HFFc6 (cell line): ENCODE measurements at regions not wholly inside any gene's neighbourhood (a gene's known extent, or its start where the extent isn't known, plus 50 kb on each side); places are given as distances from the start of the nearest gene placed in this dataset.

Source experiments
- DNase-seq: peaks from one replicate; pipeline ENCODE4 v3.0.0-alpha.2; 2018
- H3K27ac Mint-ChIP-seq: 2 replicates; pipeline ENCODE4 v1.8.0; 2020; ENCODE audit warnings: mild to moderate bottlenecking, mixed read lengths
- H3K27me3 Mint-ChIP-seq: 2 replicates; pipeline ENCODE4 v1.8.0; 2021; ENCODE audit warnings: mild to moderate bottlenecking, moderate library complexity, mixed read lengths; ENCODE audit not compliant: insufficient read depth
- H3K36me3 Mint-ChIP-seq: 2 replicates; pipeline ENCODE4 v1.8.0; 2021; ENCODE audit warnings: low read depth, mixed read lengths
- H3K4me1 Mint-ChIP-seq: 2 replicates; pipeline ENCODE4 v1.8.0; 2020; ENCODE audit warnings: low read depth, mixed read lengths
- H3K4me3 Mint-ChIP-seq: 2 replicates; pipeline ENCODE4 v1.8.0; 2020; ENCODE audit warnings: mild to moderate bottlenecking, moderate library complexity, mixed read lengths
- H3K9me3 Mint-ChIP-seq: 2 replicates; pipeline ENCODE4 v1.8.0; 2020; ENCODE audit warnings: mild to moderate bottlenecking, mixed read lengths
- TF ChIP-seq, protein P1 (sequence below): fragments of 200-600 bp; sonication (generic); IDR thresholded peaks from 2 replicates; pipeline ENCODE4 v1.5.0; 2021; ENCODE audit warnings: antibody characterized with exemption, mild to moderate bottlenecking

- Mint-ChIP-seq H3K27me3 (no peaks in the 10 kb centered on the region), H3K4me3 (no peak overlapping the region), H3K27ac (no peak overlapping the region), H3K9me3 (peaks cover 14% of the 10 kb centered on the region), H3K4me1 (no peaks in the 10 kb centered on the region), H3K36me3 (no peaks in the 10 kb centered on the region)
- DNase-seq, result no peak
- TF ChIP-seq, protein P1, sequence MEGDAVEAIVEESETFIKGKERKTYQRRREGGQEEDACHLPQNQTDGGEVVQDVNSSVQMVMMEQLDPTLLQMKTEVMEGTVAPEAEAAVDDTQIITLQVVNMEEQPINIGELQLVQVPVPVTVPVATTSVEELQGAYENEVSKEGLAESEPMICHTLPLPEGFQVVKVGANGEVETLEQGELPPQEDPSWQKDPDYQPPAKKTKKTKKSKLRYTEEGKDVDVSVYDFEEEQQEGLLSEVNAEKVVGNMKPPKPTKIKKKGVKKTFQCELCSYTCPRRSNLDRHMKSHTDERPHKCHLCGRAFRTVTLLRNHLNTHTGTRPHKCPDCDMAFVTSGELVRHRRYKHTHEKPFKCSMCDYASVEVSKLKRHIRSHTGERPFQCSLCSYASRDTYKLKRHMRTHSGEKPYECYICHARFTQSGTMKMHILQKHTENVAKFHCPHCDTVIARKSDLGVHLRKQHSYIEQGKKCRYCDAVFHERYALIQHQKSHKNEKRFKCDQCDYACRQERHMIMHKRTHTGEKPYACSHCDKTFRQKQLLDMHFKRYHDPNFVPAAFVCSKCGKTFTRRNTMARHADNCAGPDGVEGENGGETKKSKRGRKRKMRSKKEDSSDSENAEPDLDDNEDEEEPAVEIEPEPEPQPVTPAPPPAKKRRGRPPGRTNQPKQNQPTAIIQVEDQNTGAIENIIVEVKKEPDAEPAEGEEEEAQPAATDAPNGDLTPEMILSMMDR, result no peak
These were observed 1601.7 kb upstream of the TENM3 start for GRCh38 chr4:180641495-180641894.

DNA sequence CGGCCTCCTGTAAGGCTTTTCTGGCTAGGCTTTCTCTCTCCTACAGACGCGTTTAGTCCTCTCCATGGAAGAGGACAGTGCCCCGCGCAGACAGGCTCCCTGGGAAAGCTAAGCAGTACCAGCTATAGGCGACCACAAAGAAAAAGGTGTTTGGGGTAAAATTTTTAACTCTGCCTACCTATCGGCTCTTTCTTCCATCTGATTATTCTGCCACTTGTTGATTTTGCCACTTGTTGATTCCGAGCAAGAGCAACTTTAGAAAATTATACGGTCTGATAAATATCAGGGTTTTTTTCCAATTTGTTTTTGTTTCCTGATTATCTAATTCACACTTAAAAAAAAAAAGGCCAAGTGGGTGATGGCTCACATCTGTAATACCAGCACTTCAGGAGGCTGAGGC is 1600.5 kb upstream of the TENM3 start:
- no peak overlapping the region for H3K4me3 Mint-ChIP-seq
- peaks cover 14% of the 10 kb centered on the region for H3K9me3 Mint-ChIP-seq
- H3K36me3 Mint-ChIP-seq, result no peaks in the 10 kb centered on the region
- H3K27ac Mint-ChIP-seq, result no peak overlapping the region
- H3K4me1 Mint-ChIP-seq, result no peaks in the 10 kb centered on the region
- TF ChIP-seq, protein P1, result no peak
- DNase-seq, result no peak
- H3K27me3 Mint-ChIP-seq, result no peaks in the 10 kb centered on the region

DNA sequence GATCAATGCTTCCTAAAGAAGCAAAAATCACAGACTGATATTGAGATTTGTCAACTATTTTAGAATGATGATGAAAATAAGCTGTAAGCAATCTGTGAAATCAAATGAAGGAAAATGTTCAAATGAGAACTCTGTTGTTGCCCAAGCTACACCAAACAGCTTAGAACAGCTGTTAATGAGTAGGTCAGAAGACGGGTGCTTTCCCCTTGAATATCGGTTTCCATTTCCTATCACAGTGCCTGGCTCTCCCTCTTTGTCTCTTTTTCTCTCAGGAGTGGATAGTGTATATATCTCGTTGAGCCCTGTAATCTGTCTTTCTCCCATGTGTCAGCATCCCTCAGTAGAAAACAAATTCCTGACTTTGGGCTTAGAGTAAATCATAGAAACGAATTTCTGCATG is 1592.9 kb upstream of the TENM3 start:
- peaks cover 16% of the 10 kb centered on the region; the same call in 1 of the 2 replicates for H3K9me3 Mint-ChIP-seq
- H3K36me3 Mint-ChIP-seq, result no peaks in the 10 kb centered on the region; the same call in 1 of the 2 replicates
- TF ChIP-seq, protein P1, result no peak
- no peaks in the 10 kb centered on the region for H3K27me3 Mint-ChIP-seq
- H3K27ac Mint-ChIP-seq, result no peak overlapping the region
- no peak for DNase-seq
- no peaks in the 10 kb centered on the region for H3K4me1 Mint-ChIP-seq
- no peak overlapping the region for H3K4me3 Mint-ChIP-seq

GRCh38 chr4:180652533-180652932 is 1590.7 kb upstream of the TENM3 start:
- Mint-ChIP-seq H3K36me3 (no peaks in the 10 kb centered on the region; the same call in 1 of the 2 replicates), H3K4me1 (no peaks in the 10 kb centered on the region), H3K27me3 (no peaks in the 10 kb centered on the region), H3K9me3 (0 out of 2 replicates have a peak, but pooled peaks cover 16% of the 10 kb centered on the region), H3K27ac (no peak overlapping the region), H3K4me3 (no peak overlapping the region)
- no peak for DNase-seq
- TF ChIP-seq, protein P1, result no peak

DNA sequence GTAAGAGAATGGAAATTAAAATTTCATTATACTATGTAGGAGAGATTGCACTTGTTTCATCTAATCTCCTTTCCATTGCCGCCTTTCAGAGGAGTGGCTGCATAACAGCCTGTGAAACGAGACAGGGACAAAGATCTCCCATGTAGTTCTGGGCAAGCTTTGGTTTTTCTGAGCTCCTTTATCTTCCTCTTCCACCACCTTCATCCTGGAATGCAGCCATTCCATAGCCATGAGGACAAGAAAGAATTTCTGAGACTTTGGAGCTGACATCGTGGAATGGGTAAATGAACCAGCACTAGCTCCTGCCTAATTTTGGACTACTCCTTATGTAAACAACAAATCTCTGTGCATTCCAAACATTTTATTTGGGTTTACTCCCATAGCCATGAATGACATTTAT is 1587.3 kb upstream of the TENM3 start:
- Mint-ChIP-seq H3K4me3 (no peak overlapping the region), H3K9me3 (peaks cover 16% of the 10 kb centered on the region; the same call in 1 of the 2 replicates), H3K27ac (no peak overlapping the region), H3K27me3 (no peaks in the 10 kb centered on the region), H3K4me1 (no peaks in the 10 kb centered on the region), H3K36me3 (no peaks in the 10 kb centered on the region; the same call in 1 of the 2 replicates)
- DNase-seq, result no peak
- TF ChIP-seq, protein P1, result no peak

GRCh38 chr4:180657881-180658280 is 1585.3 kb upstream of the TENM3 start:
- no peaks in the 10 kb centered on the region for H3K4me1 Mint-ChIP-seq
- no peak overlapping the region for H3K4me3 Mint-ChIP-seq
- H3K27ac Mint-ChIP-seq, result no peak overlapping the region
- no peak for DNase-seq
- H3K9me3 Mint-ChIP-seq, result peaks cover 16% of the 10 kb centered on the region; the same call in 1 of the 2 replicates
- H3K27me3 Mint-ChIP-seq, result no peaks in the 10 kb centered on the region
- TF ChIP-seq, protein P1, result no peak
- H3K36me3 Mint-ChIP-seq, result no peaks in the 10 kb centered on the region; the same call in 1 of the 2 replicates
